ENCODE measurements at regions not wholly inside any gene's neighbourhood (a gene's known extent, or its start where the extent isn't known, plus 50 kb on each side); places are given as distances from the start of the nearest gene placed in this dataset.
A peak's percentile ranks its signal among the peaks of the same experiment; 100 is the strongest.

- intact Hi-C loops (cut with micrococcal nuclease; ENCODE audit: unreplicated experiment), result no loop called here
- H3K27ac ChIP-seq (ENCODE audit: extremely low read length, insufficient read depth, low read length), result no peak overlapping the region
- H3K36me3 ChIP-seq (replicated peaks in 1 of 2; ENCODE audit: control insufficient read depth in 1 of 2, insufficient read depth in 2 of 2, low read length in 2 of 2), result no peaks in the 10 kb centered on the region
- 21% methylated on average over 5 of the region's 5 CpGs for WGBS (ENCODE audit: low lambda C conversion rate)
- DNase-seq (ENCODE audit: low spot score), result no peak
- no peak for FAIRE-seq
- no peak overlapping the region for H3K4me2 ChIP-seq (ENCODE audit: low read depth, low read length)
- no peaks in the 10 kb centered on the region for H3K27me3 ChIP-seq (ENCODE audit: control insufficient read depth in 1 of 2, insufficient read depth in 2 of 2, low read length in 2 of 2)
- no peak overlapping the region for H3K9ac ChIP-seq (ENCODE audit: insufficient read depth, low read depth, low read length)
- ATAC-seq, result no peak
- H3K4me3 ChIP-seq (replicated peaks in 1 of 3; ENCODE audit: insufficient read depth in 1 of 3, low read depth in 2 of 3, low read length in 3 of 3), result no peak overlapping the region
- BruUV-seq (replicated peaks), result no TSS peak
- peaks cover 27% of the 10 kb centered on the region for H3K9me3 ChIP-seq (ENCODE audit: low read length)
- H4K20me1 ChIP-seq (ENCODE audit: insufficient read depth, low read length), result no peaks in the 10 kb centered on the region
- no peaks in the 10 kb centered on the region for H3K79me2 ChIP-seq (ENCODE audit: insufficient read depth, low read length)
- ChIA-PET POLR2A (no interaction called here), CTCF (ENCODE audit: low intra/inter-chr PET ratio, low total read pairs) (no interaction called here)
- no peaks in the 10 kb centered on the region for H3K4me1 ChIP-seq (ENCODE audit: insufficient read depth, low read length)
- peak; percentile 47 to 69; a peak in 3 of 4 replicates for TF ChIP-seq MAFK (conservative IDR thresholded peaks at IDR 0.05 in 1 of 2, IDR thresholded peaks at IDR 0.05 in 1 of 2; ENCODE audit: low read length in 2 of 2)
- no peak for TF ChIP-seq ZMYM3 (CRISPR knock-in tag; IDR thresholded peaks at IDR 0.05)
- TF ChIP-seq SP140L (CRISPR knock-in tag; IDR thresholded peaks at IDR 0.05; ENCODE audit: borderline replicate concordance), result no peak
- TF ChIP-seq NONO (IDR thresholded peaks at IDR 0.05), result no peak
- TF ChIP-seq NONO (CRISPR knock-in tag; conservative IDR thresholded peaks at IDR 0.05), result no peak
- peak; percentile 62 for TF ChIP-seq MAFF (IDR thresholded peaks at IDR 0.05; ENCODE audit: low read depth, low read length)
- in situ Hi-C loops (cut with HindIII; ENCODE audit: extremely low pct_ligation_motif_present, low pct_unique_long_range_greater_than_20kb), result no loop called here
- no peak overlapping the region for H2AFZ ChIP-seq (ENCODE audit: low read length)
Observed at GRCh38 chr5:123720955-123721354, 209.0 kb downstream of the CSNK1G3 start.

GRCh38 chr5:123720339-123720738, 208.4 kb downstream of the CSNK1G3 start:
- DNase-seq (ENCODE audit: low spot score) (no peak), FAIRE-seq (no peak), ATAC-seq (no peak)
- ChIA-PET CTCF (ENCODE audit: low intra/inter-chr PET ratio, low total read pairs) (no interaction called here), POLR2A (no interaction called here)
- no peaks in the 10 kb centered on the region for H3K4me1 ChIP-seq (ENCODE audit: insufficient read depth, low read length)
- H4K20me1 ChIP-seq (ENCODE audit: insufficient read depth, low read length), result no peaks in the 10 kb centered on the region
- H3K27ac ChIP-seq (ENCODE audit: extremely low read length, insufficient read depth, low read length), result no peak overlapping the region
- no peak overlapping the region for H3K9ac ChIP-seq (ENCODE audit: insufficient read depth, low read depth, low read length)
- H2AFZ ChIP-seq (ENCODE audit: low read length), result no peak overlapping the region
- BruUV-seq (replicated peaks), result no TSS peak
- peaks cover 21% of the 10 kb centered on the region for H3K9me3 ChIP-seq (ENCODE audit: low read length)
- H3K27me3 ChIP-seq (ENCODE audit: control insufficient read depth in 1 of 2, insufficient read depth in 2 of 2, low read length in 2 of 2), result no peaks in the 10 kb centered on the region
- no peak overlapping the region for H3K4me3 ChIP-seq (replicated peaks in 1 of 3; ENCODE audit: insufficient read depth in 1 of 3, low read depth in 2 of 3, low read length in 3 of 3)
- H3K4me2 ChIP-seq (ENCODE audit: low read depth, low read length), result no peak overlapping the region
- H3K36me3 ChIP-seq (replicated peaks in 1 of 2; ENCODE audit: control insufficient read depth in 1 of 2, insufficient read depth in 2 of 2, low read length in 2 of 2), result no peaks in the 10 kb centered on the region
- in situ Hi-C loops (cut with HindIII; ENCODE audit: extremely low pct_ligation_motif_present, low pct_unique_long_range_greater_than_20kb) (no loop called here), intact Hi-C loops (cut with micrococcal nuclease; ENCODE audit: unreplicated experiment) (no loop called here)
- H3K79me2 ChIP-seq (ENCODE audit: insufficient read depth, low read length), result no peaks in the 10 kb centered on the region
- TF ChIP-seq ZBTB2 (CRISPR knock-in tag; IDR thresholded peaks at IDR 0.05; ENCODE audit: low read depth), result no peak
- TF ChIP-seq ZNF570 (CRISPR knock-in tag; IDR thresholded peaks at IDR 0.05; ENCODE audit: borderline replicate concordance), result no peak
- TF ChIP-seq TARDBP (CRISPR knock-in tag; IDR thresholded peaks at IDR 0.05), result no peak
- TF ChIP-seq ZNF713 (CRISPR knock-in tag; IDR thresholded peaks at IDR 0.05), result no peak
- TF ChIP-seq ZNF770 (CRISPR knock-in tag; IDR thresholded peaks at IDR 0.05), result no peak
- no peak for TF ChIP-seq CSRNP1 (CRISPR knock-in tag; IDR thresholded peaks at IDR 0.05)
- no peak for TF ChIP-seq ARNTL (CRISPR knock-in tag; IDR thresholded peaks at IDR 0.05)
- TF ChIP-seq ZBTB8A (CRISPR knock-in tag; IDR thresholded peaks at IDR 0.05; ENCODE audit: borderline replicate concordance, low read depth), result no peak
- no peak for TF ChIP-seq TBL1XR1 (IDR thresholded peaks at IDR 0.05; ENCODE audit: borderline replicate concordance, low read length, partially characterized antibody)
- no peak for TF ChIP-seq U2AF1 (optimal IDR thresholded peaks at IDR 0.05; ENCODE audit: low read depth, low read length)
